ENCODE measurements at regions not wholly inside any gene's neighbourhood (a gene's known extent, or its start where the extent isn't known, plus 50 kb on each side); places are given as distances from the start of the nearest gene placed in this dataset.

- 50% methylated on average over 1 of the region's 1 CpG for WGBS
- TF ChIP-seq ZBTB33 (IDR thresholded peaks at IDR 0.05): no peak
- no peak for TF ChIP-seq NR2F2 (IDR thresholded peaks at IDR 0.05)
- no peak for TF ChIP-seq FOXA2 (IDR thresholded peaks at IDR 0.05)
- TF ChIP-seq RAD21 (IDR thresholded peaks at IDR 0.05): no peak
- TF ChIP-seq HNF4A (conservative IDR thresholded peaks at IDR 0.05): no peak
- TF ChIP-seq TAF1 (conservative IDR thresholded peaks at IDR 0.05): no peak
- no peak for TF ChIP-seq MAX (IDR thresholded peaks at IDR 0.05)
- TF ChIP-seq YY1 (IDR thresholded peaks at IDR 0.05): no peak
- TF ChIP-seq REST (IDR thresholded peaks at IDR 0.05): no peak
- no peak for TF ChIP-seq JUND (IDR thresholded peaks at IDR 0.05)
- TF ChIP-seq SP1 (IDR thresholded peaks at IDR 0.05): no peak
- no peak for TF ChIP-seq RXRA (IDR thresholded peaks at IDR 0.05)
- TF ChIP-seq ATF3 (IDR thresholded peaks at IDR 0.05): no peak
Measured at GRCh38 chr13:90177512-90177911, 1170.0 kb upstream of the MIR17HG start.

GRCh38 chr13:90184355-90184754 lies 1163.1 kb upstream of the MIR17HG start:
- Histone ChIP-seq H3K4me1 (ENCODE audit: control insufficient read depth in 4 of 4, insufficient read depth in 4 of 4, low read length in 3 of 4) (no peaks in the 10 kb centered on the region), H3K27ac (ENCODE audit: low read depth in 1 of 2, low read length in 2 of 2) (no peak overlapping the region), H3K27me3 (ENCODE audit: control insufficient read depth in 4 of 4, insufficient read depth in 4 of 4, low read length in 3 of 4) (no peaks in the 10 kb centered on the region), H3K9ac (ENCODE audit: low read depth in 1 of 2, low read length in 2 of 2) (no peak overlapping the region), H3K36me3 (ENCODE audit: control insufficient read depth in 4 of 4, insufficient read depth in 3 of 4, low read depth in 1 of 4, low read length in 3 of 4) (no peaks in the 10 kb centered on the region), H3K9me3 (ENCODE audit: control insufficient read depth in 4 of 4, low read length in 3 of 4) (no peaks in the 10 kb centered on the region), H3K4me3 (ENCODE audit: low read depth in 1 of 3, low read length in 3 of 3) (no peak overlapping the region)
- DNase-seq (ENCODE audit: low spot score): no peak
- WGBS: 60% methylated on average over 1 of the region's 1 CpG
- TF ChIP-seq HNF4A (conservative IDR thresholded peaks at IDR 0.05) (no peak), ZBTB33 (IDR thresholded peaks at IDR 0.05) (no peak), MAX (IDR thresholded peaks at IDR 0.05) (no peak), YY1 (IDR thresholded peaks at IDR 0.05) (no peak), FOXA1 (IDR thresholded peaks at IDR 0.05) (no peak), HNF4G (IDR thresholded peaks at IDR 0.05) (no peak), RXRA (IDR thresholded peaks at IDR 0.05) (no peak), FOXA2 (IDR thresholded peaks at IDR 0.05) (no peak), EGR1 (IDR thresholded peaks at IDR 0.05; ENCODE audit: low read depth in 2 of 2) (no peak), REST (IDR thresholded peaks at IDR 0.05) (no peak), RAD21 (IDR thresholded peaks at IDR 0.05) (no peak), JUND (IDR thresholded peaks at IDR 0.05) (no peak), GABPA (IDR thresholded peaks at IDR 0.05 in 1 of 2, conservative IDR thresholded peaks at IDR 0.05 in 1 of 2) (no peak), CTCF (IDR thresholded peaks at IDR 0.05; ENCODE audit: low read depth, low read length, missing input control) (no peak), TAF1 (conservative IDR thresholded peaks at IDR 0.05) (no peak)

More at GRCh38 chr13:90177512-90177911, 1170.0 kb upstream of the MIR17HG start:
- Histone ChIP-seq H3K9ac (ENCODE audit: low read depth in 1 of 2, low read length in 2 of 2) (no peak overlapping the region), H3K4me3 (ENCODE audit: low read depth in 1 of 3, low read length in 3 of 3) (no peak overlapping the region), H3K4me1 (ENCODE audit: control insufficient read depth in 4 of 4, insufficient read depth in 4 of 4, low read length in 3 of 4) (no peaks in the 10 kb centered on the region), H3K27ac (ENCODE audit: low read depth in 1 of 2, low read length in 2 of 2) (no peak overlapping the region), H3K9me3 (ENCODE audit: control insufficient read depth in 4 of 4, low read length in 3 of 4) (no peaks in the 10 kb centered on the region), H3K36me3 (ENCODE audit: control insufficient read depth in 4 of 4, insufficient read depth in 3 of 4, low read depth in 1 of 4, low read length in 3 of 4) (no peaks in the 10 kb centered on the region), H3K27me3 (ENCODE audit: control insufficient read depth in 4 of 4, insufficient read depth in 4 of 4, low read length in 3 of 4) (no peaks in the 10 kb centered on the region)
- DNase-seq (ENCODE audit: low spot score): no peak

Data from liver (tissue), 8 donors.